ENCODE measurements at regions not wholly inside any gene's neighbourhood (a gene's known extent, or its start where the extent isn't known, plus 50 kb on each side); places are given as distances from the start of the nearest gene placed in this dataset.

- no peak for TF ChIP-seq ZBTB21 (CRISPR knock-in tag; IDR thresholded peaks at IDR 0.05; ENCODE audit: borderline replicate concordance)
- TF ChIP-seq E2F5 (CRISPR knock-in tag; IDR thresholded peaks at IDR 0.05), result no peak
- no peak for TF ChIP-seq MAX (CRISPR knock-in tag; IDR thresholded peaks at IDR 0.05)
- no peak for TF ChIP-seq IRF2 (CRISPR knock-in tag; IDR thresholded peaks at IDR 0.05; ENCODE audit: borderline replicate concordance, low read depth)
- no peak for TF ChIP-seq CTCF (IDR thresholded peaks at IDR 0.05)
- no peak for TF ChIP-seq ATF3 (CRISPR knock-in tag; conservative IDR thresholded peaks at IDR 0.05)
- TF ChIP-seq IRF1 (CRISPR knock-in tag; IDR thresholded peaks at IDR 0.05), result no peak
- TF ChIP-seq ATF2 (CRISPR knock-in tag; IDR thresholded peaks at IDR 0.05; ENCODE audit: borderline replicate concordance, low read depth), result no peak
- TF ChIP-seq HMGXB4 (CRISPR knock-in tag; IDR thresholded peaks at IDR 0.05), result no peak
- no peak for TF ChIP-seq CREB1 (CRISPR knock-in tag; IDR thresholded peaks at IDR 0.05)
Observed at GRCh38 chr9:109629615-109630014, 131.5 kb upstream of the PTPN3 start.
